ENCODE measurements at regions not wholly inside any gene's neighbourhood (a gene's known extent, or its start where the extent isn't known, plus 50 kb on each side); places are given as distances from the start of the nearest gene placed in this dataset.

- no peak for TF ChIP-seq ATF3 (IDR thresholded peaks at IDR 0.05; ENCODE audit: insufficient read depth, low read depth, low read length)
- TF ChIP-seq CHD7 (IDR thresholded peaks at IDR 0.05; ENCODE audit: insufficient replicate concordance, low read length), result no peak
These were observed 616.7 kb upstream of the SUCLG2 start (continued) for GRCh38 chr3:68271145-68271544.
